H9 (cell line): ENCODE measurements at regions not wholly inside any gene's neighbourhood (a gene's known extent, or its start where the extent isn't known, plus 50 kb on each side); places are given as distances from the start of the nearest gene placed in this dataset.

Experiments
- DNase-seq: peaks from one replicate; pipeline ENCODE4 v3.0.0-alpha.2; 2017
- H2AFZ ChIP-seq: one replicate; pipeline ENCODE4 v1.6.1; 2013; ENCODE audit warnings: mild to moderate bottlenecking, low read length, control low read depth, moderate library complexity
- H2AK5ac ChIP-seq: 2 replicates; pipeline ENCODE4 v1.6.1; 2013; ENCODE audit warnings: low read length, control low read depth, mixed read lengths; ENCODE audit not compliant: insufficient read length
- H2BK120ac ChIP-seq: one replicate; pipeline ENCODE4 v1.6.1; 2013; ENCODE audit warnings: low read depth, mild to moderate bottlenecking, low read length, control low read depth, inconsistent platforms; ENCODE audit not compliant: poor library complexity, severe bottlenecking
- H2BK12ac ChIP-seq: 2 replicates; pipeline ENCODE4 v1.6.1; 2013; ENCODE audit warnings: low read length, control low read depth, mixed read lengths, low read depth; ENCODE audit not compliant: insufficient read length
- H2BK15ac ChIP-seq: 2 replicates; pipeline ENCODE4 v1.6.1; 2013; ENCODE audit warnings: low read depth, low read length, control low read depth
- H2BK20ac ChIP-seq: one replicate; pipeline ENCODE4 v1.6.1; 2013; ENCODE audit warnings: low read depth, mild to moderate bottlenecking, low read length, control low read depth, inconsistent platforms; ENCODE audit not compliant: poor library complexity, severe bottlenecking
- H2BK5ac ChIP-seq: 2 replicates; pipeline ENCODE4 v1.6.1; 2013; ENCODE audit warnings: low read length, control low read depth, mixed read lengths; ENCODE audit not compliant: insufficient read length
- H3K14ac ChIP-seq: 2 replicates; pipeline ENCODE4 v1.6.1; 2013; ENCODE audit warnings: low read length, control low read depth; ENCODE audit not compliant: insufficient read depth
- H3K18ac ChIP-seq: 2 replicates; pipeline ENCODE4 v1.6.1; 2013; ENCODE audit warnings: low read depth, mild to moderate bottlenecking, mixed read lengths, low read length, control low read depth; ENCODE audit not compliant: insufficient read length
- H3K23ac ChIP-seq: 2 replicates; pipeline ENCODE4 v1.6.1; 2013; ENCODE audit warnings: low read length, control low read depth, mixed read lengths, low read depth; ENCODE audit not compliant: insufficient read length
- H3K23me2 ChIP-seq: 2 replicates; pipeline ENCODE4 v1.6.1; 2013; ENCODE audit warnings: low read depth, mild to moderate bottlenecking, mixed read lengths, low read length, control low read depth; ENCODE audit not compliant: insufficient read length, poor library complexity, severe bottlenecking
- H3K27ac ChIP-seq: 2 replicates; pipeline ENCODE4 v1.5.1; 2013; ENCODE audit warnings: low read length, control low read depth, mixed read lengths, low read depth; ENCODE audit not compliant: insufficient read length
- H3K27me3 ChIP-seq: 2 replicates; pipeline ENCODE4 v1.6.1; 2013; ENCODE audit warnings: low read length, control low read depth, inconsistent platforms; ENCODE audit not compliant: insufficient read depth
- H3K4ac ChIP-seq: 2 replicates; pipeline ENCODE4 v1.6.1; 2013; ENCODE audit warnings: low read depth, mild to moderate bottlenecking, control low read depth, inconsistent platforms, low read length, moderate library complexity
- H3K4me1 ChIP-seq: 2 replicates; pipeline ENCODE4 v1.6.1; 2013; ENCODE audit warnings: low read length, control low read depth, inconsistent platforms; ENCODE audit not compliant: insufficient read depth
- H3K4me2 ChIP-seq: 2 replicates; pipeline ENCODE4 v1.6.1; 2013; ENCODE audit warnings: low read length, control low read depth, mixed read lengths; ENCODE audit not compliant: insufficient read length, insufficient read depth
- H3K56ac ChIP-seq: 2 replicates; pipeline ENCODE4 v1.6.1; 2013; ENCODE audit warnings: low read depth, mild to moderate bottlenecking, mixed read lengths, low read length, control low read depth; ENCODE audit not compliant: insufficient read length
- H3K79me1 ChIP-seq: 2 replicates; pipeline ENCODE4 v1.6.1; 2013; ENCODE audit warnings: low read depth, mild to moderate bottlenecking, moderate library complexity, low read length, control low read depth, inconsistent platforms; ENCODE audit not compliant: insufficient read depth, poor library complexity, severe bottlenecking
- H3K79me2 ChIP-seq: 2 replicates; pipeline ENCODE4 v1.6.1; 2013; ENCODE audit warnings: low read length, control low read depth, inconsistent platforms; ENCODE audit not compliant: insufficient read depth
- H3K9ac ChIP-seq: 2 replicates; pipeline ENCODE4 v1.6.1; 2013; ENCODE audit warnings: low read length, control low read depth, mixed read lengths; ENCODE audit not compliant: insufficient read length; ENCODE audit errors: extremely low read depth
- H3K9me3 ChIP-seq: one replicate; pipeline ENCODE4 v1.6.1; 2013; ENCODE audit warnings: low read depth, low read length, inconsistent platforms; ENCODE audit not compliant: control insufficient read depth
- H3T11ph ChIP-seq: one replicate; pipeline ENCODE4 v1.6.1; 2013; ENCODE audit warnings: mild to moderate bottlenecking, low read length, control low read depth, inconsistent platforms
- H4K20me1 ChIP-seq: one replicate; pipeline ENCODE4 v1.6.1; 2013; ENCODE audit not compliant: control insufficient read depth, insufficient read length, insufficient read depth
- H4K5ac ChIP-seq: 2 replicates; pipeline ENCODE4 v1.6.1; 2013; ENCODE audit warnings: low read depth, mild to moderate bottlenecking, mixed read lengths, low read length, control low read depth; ENCODE audit not compliant: insufficient read length
- H4K8ac ChIP-seq: replicated peaks from 2 replicates; pipeline ENCODE4 v1.6.1; 2013; ENCODE audit warnings: low read length, control low read depth, mixed read lengths, low read depth; ENCODE audit not compliant: insufficient read length
- H4K91ac ChIP-seq: 2 replicates; pipeline ENCODE4 v1.6.1; 2013; ENCODE audit warnings: low read depth, mild to moderate bottlenecking, moderate library complexity, mixed read lengths, low read length, control low read depth; ENCODE audit not compliant: insufficient read length
- H3K27ac Mint-ChIP-seq, 3 experiments: 2 replicates in 2 of 3; 3 replicates in 1 of 3; pipeline ENCODE4 v1.8.0; 2020 to 2021; ENCODE audit warnings: mixed read lengths in 3 of 3, mild to moderate bottlenecking in 1 of 3, moderate library complexity in 1 of 3
- H3K27me3 Mint-ChIP-seq: 2 replicates; pipeline ENCODE4 v1.8.0; 2021; ENCODE audit warnings: low read depth, mild to moderate bottlenecking, moderate library complexity, mixed read lengths
- H3K36me3 Mint-ChIP-seq, 3 experiments: 2 replicates in 2 of 3; 3 replicates in 1 of 3; pipeline ENCODE4 v1.8.0; 2020 to 2021; ENCODE audit warnings: low read depth in 3 of 3, mixed read lengths in 3 of 3; ENCODE audit not compliant: insufficient read depth in 1 of 3
- H3K4me1 Mint-ChIP-seq, 2 experiments: 2 replicates each; pipeline ENCODE4 v1.8.0; 2020; ENCODE audit warnings: mixed read lengths in 2 of 2
- H3K4me3 Mint-ChIP-seq, 2 experiments: 2 replicates in 1 of 2; 3 replicates in 1 of 2; pipeline ENCODE4 v1.8.0; 2020 to 2021; ENCODE audit warnings: mild to moderate bottlenecking in 2 of 2, mixed read lengths in 2 of 2, moderate library complexity in 1 of 2
- H3K9me3 Mint-ChIP-seq, 2 experiments: 2 replicates in 1 of 2; 3 replicates in 1 of 2; pipeline ENCODE4 v1.8.0; 2020; ENCODE audit warnings: mild to moderate bottlenecking in 2 of 2, mixed read lengths in 2 of 2, moderate library complexity in 1 of 2
- WGBS: extraction: QIAGEN DNeasy Blood & Tissue Kit; methylation state at CpG from one replicate; pipeline ENCODE4 v1.1.7; 2013; ENCODE audit warnings: missing lambda C conversion rate, low lambda C conversion rate, mixed read lengths; ENCODE audit not compliant: insufficient read length; ENCODE audit errors: extremely low coverage; 5-methylcytosine and 5-hydroxymethylcytosine counted together
- TF ChIP-seq, protein P1 (sequence below): fragments of 200-600 bp; sonication (generic); conservative IDR thresholded peaks from 3 replicates; pipeline ENCODE4 v1.8.0; 2021; ENCODE audit warnings: antibody characterized with exemption, mild to moderate bottlenecking

DNA sequence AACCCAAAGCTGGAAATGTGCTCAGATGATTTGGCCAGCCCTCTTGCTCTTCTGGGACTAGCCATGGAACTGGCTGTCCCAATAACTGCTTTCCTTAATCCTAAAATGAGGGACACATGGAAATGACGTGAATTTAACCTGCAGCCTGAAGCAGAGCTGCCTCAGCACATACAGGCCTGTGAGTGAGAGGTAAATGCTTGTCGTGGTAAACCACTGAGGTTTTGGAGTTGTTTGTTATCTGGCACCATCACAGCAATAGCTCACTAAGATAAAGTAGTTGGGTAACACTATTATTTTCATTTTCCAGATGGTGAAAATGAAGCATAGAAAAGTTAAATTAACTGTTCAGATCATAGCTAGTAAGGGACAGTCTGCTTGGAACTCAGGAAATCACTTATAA, 333.4 kb upstream of the CHD6 start:
- Histone ChIP-seq H3T11ph (no peak overlapping the region), H3K9ac (no peak overlapping the region), H3K4ac (no peak overlapping the region), H2BK12ac (no peak overlapping the region), H3K56ac (no peak overlapping the region), H2AK5ac (no peak overlapping the region), H3K23me2 (no peaks in the 10 kb centered on the region), H2BK20ac (no peak overlapping the region), H4K91ac (no peak overlapping the region), H3K27ac (no peak overlapping the region), H3K18ac (no peak overlapping the region), H2BK15ac (no peak overlapping the region), H2BK5ac (no peak overlapping the region), H3K79me1 (no peaks in the 10 kb centered on the region), H3K9me3 (no peaks in the 10 kb centered on the region), H2BK120ac (no peak overlapping the region), H3K23ac (no peak overlapping the region), H3K14ac (no peak overlapping the region), H4K20me1 (no peaks in the 10 kb centered on the region), H3K4me1 (no peaks in the 10 kb centered on the region), H4K5ac (no peak overlapping the region), H3K27me3 (no peaks in the 10 kb centered on the region), H4K8ac (no peak overlapping the region), H2AFZ (no peak overlapping the region), H3K4me2 (no peak overlapping the region), H3K79me2 (no peaks in the 10 kb centered on the region)
- H3K9me3 Mint-ChIP-seq: no peaks in the 10 kb centered on the region
- TF ChIP-seq, protein P1, sequence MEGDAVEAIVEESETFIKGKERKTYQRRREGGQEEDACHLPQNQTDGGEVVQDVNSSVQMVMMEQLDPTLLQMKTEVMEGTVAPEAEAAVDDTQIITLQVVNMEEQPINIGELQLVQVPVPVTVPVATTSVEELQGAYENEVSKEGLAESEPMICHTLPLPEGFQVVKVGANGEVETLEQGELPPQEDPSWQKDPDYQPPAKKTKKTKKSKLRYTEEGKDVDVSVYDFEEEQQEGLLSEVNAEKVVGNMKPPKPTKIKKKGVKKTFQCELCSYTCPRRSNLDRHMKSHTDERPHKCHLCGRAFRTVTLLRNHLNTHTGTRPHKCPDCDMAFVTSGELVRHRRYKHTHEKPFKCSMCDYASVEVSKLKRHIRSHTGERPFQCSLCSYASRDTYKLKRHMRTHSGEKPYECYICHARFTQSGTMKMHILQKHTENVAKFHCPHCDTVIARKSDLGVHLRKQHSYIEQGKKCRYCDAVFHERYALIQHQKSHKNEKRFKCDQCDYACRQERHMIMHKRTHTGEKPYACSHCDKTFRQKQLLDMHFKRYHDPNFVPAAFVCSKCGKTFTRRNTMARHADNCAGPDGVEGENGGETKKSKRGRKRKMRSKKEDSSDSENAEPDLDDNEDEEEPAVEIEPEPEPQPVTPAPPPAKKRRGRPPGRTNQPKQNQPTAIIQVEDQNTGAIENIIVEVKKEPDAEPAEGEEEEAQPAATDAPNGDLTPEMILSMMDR: no peak
- H3K4me1 Mint-ChIP-seq: no peaks in the 10 kb centered on the region
- no peak overlapping the region for H3K4me3 Mint-ChIP-seq
- no peak overlapping the region for H3K27ac Mint-ChIP-seq
- peaks cover 2% of the 10 kb centered on the region; the same call in 1 of the 2 replicates for H3K27me3 Mint-ChIP-seq
- DNase-seq: no peak
- no peaks in the 10 kb centered on the region for H3K36me3 Mint-ChIP-seq
- no CpG with 5 or more reads among the region's 2 CpGs for WGBS
